ENCODE measurements at regions not wholly inside any gene's neighbourhood (a gene's known extent, or its start where the extent isn't known, plus 50 kb on each side); places are given as distances from the start of the nearest gene placed in this dataset.

GRCh38 chr10:130243015-130243414, 106.8 kb downstream of the GLRX3 start:
- Histone ChIP-seq H3K36me3 (no peaks in the 10 kb centered on the region), H3K4me3 (no peak overlapping the region), H3K27ac (no peak overlapping the region), H3K4me1 (no peaks in the 10 kb centered on the region), H3K9me3 (no peaks in the 10 kb centered on the region), H3K27me3 (no peaks in the 10 kb centered on the region)
- TF ChIP-seq POLR2A (IDR thresholded peaks at IDR 0.05) (no peak), CTCF (IDR thresholded peaks at IDR 0.05) (no peak)
- no peak for DNase-seq

DNA sequence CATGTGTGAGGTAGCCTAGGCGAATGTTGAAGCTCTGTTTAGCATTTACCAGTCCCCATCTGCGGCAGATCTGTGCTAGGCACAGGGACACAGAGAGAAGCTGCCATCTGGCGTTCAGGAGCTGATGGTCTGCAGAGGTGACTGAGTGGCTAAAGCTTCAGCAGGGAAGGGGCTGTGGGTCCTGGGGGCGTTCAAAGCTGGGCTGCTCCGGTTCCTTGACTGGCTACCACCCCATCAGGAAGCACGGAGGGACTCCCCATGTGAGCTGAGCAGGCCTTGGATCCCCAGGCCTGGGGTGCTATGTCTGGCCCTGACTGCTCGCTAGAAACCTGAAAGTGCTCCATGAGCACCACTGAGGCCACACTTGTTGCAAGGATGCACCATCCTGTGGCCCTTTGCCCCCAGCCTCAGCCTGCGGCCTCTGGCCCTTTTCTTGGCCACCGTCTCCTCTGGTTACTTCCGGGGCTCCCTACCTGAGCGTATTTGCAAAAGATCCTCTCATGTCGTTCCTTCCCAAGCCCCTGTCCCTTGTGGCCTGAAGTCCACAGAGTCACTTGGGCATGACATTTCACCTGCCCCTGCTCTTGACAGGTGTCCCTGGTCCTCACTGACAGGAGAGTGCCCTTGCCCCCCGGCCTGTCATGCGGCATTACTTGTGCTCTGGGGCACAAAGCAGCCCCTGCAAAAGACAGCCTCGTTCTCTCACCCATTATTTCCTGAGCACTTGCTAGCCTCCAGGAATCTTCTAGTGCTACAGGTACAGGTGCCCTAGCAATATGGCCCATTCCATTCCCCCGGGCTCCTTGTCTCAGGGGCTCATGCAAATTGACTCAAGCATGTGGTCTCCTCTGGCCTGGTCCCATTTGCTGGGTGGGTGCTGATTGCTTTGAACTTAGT, 108.1 kb downstream of the GLRX3 start:
- H3K4me3 ChIP-seq: no peak overlapping the region
- no peak for TF ChIP-seq POLR2A (IDR thresholded peaks at IDR 0.05)
- no peak for TF ChIP-seq CTCF (IDR thresholded peaks at IDR 0.05)
- H3K27ac ChIP-seq: no peak overlapping the region
- no peaks in the 10 kb centered on the region for H3K4me1 ChIP-seq
- H3K36me3 ChIP-seq: no peaks in the 10 kb centered on the region
- H3K27me3 ChIP-seq: no peaks in the 10 kb centered on the region
- no peaks in the 10 kb centered on the region for H3K9me3 ChIP-seq
- DNase-seq: no peak

DNA sequence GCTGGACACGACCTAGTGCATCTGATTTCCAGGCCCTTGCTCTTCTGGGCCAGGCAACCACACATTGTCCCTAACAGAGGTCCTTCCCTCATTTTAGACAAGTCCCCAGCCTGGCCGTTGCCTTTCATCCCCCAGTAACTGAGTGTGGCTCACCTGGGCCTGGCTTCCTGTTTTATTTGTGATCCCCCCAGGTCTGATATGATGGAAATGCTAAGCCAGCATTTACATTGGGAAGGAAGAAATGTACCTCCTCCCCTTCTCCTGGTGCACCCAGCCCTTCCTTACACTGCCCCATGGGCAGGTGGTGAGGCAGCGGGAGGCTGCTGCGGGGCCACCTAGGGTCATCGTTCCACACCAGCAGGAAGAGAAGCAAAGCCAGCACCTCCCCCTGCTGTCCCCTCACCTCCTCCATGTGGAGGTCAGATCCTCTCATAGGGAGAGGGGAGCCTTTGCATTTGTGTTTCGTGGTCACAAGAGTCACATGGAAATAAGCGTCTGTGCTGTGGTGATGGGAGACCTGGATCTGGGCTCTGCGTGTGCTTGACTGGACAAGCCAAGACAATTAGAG, 108.8 kb downstream of the GLRX3 start:
- Histone ChIP-seq H3K4me3 (no peak overlapping the region), H3K27ac (no peak overlapping the region), H3K4me1 (no peaks in the 10 kb centered on the region), H3K27me3 (no peaks in the 10 kb centered on the region), H3K9me3 (no peaks in the 10 kb centered on the region), H3K36me3 (no peaks in the 10 kb centered on the region)
- TF ChIP-seq CTCF (IDR thresholded peaks at IDR 0.05): no peak
- no peak for TF ChIP-seq POLR2A (IDR thresholded peaks at IDR 0.05)
- DNase-seq: no peak

GRCh38 chr10:130246113-130246512, 109.9 kb downstream of the GLRX3 start:
- no peak for TF ChIP-seq POLR2A (IDR thresholded peaks at IDR 0.05)
- TF ChIP-seq CTCF (IDR thresholded peaks at IDR 0.05): no peak
- no peak for DNase-seq
- Histone ChIP-seq H3K4me1 (no peaks in the 10 kb centered on the region), H3K9me3 (no peaks in the 10 kb centered on the region), H3K36me3 (no peaks in the 10 kb centered on the region), H3K27me3 (no peaks in the 10 kb centered on the region), H3K27ac (no peak overlapping the region), H3K4me3 (no peak overlapping the region)

- Histone ChIP-seq H3K36me3 (no peaks in the 10 kb centered on the region), H3K4me1 (no peaks in the 10 kb centered on the region), H3K27me3 (no peaks in the 10 kb centered on the region), H3K9me3 (no peaks in the 10 kb centered on the region), H3K4me3 (no peak overlapping the region), H3K27ac (no peak overlapping the region)
- TF ChIP-seq POLR2A (IDR thresholded peaks at IDR 0.05) (no peak), CTCF (IDR thresholded peaks at IDR 0.05) (no peak)
- DNase-seq: no peak
Observed at GRCh38 chr10:130250127-130250526, 113.9 kb downstream of the GLRX3 start.

All from Peyer's patch (tissue), 4 donors.